ENCODE measurements at regions not wholly inside any gene's neighbourhood (a gene's known extent, or its start where the extent isn't known, plus 50 kb on each side); places are given as distances from the start of the nearest gene placed in this dataset.

DNA sequence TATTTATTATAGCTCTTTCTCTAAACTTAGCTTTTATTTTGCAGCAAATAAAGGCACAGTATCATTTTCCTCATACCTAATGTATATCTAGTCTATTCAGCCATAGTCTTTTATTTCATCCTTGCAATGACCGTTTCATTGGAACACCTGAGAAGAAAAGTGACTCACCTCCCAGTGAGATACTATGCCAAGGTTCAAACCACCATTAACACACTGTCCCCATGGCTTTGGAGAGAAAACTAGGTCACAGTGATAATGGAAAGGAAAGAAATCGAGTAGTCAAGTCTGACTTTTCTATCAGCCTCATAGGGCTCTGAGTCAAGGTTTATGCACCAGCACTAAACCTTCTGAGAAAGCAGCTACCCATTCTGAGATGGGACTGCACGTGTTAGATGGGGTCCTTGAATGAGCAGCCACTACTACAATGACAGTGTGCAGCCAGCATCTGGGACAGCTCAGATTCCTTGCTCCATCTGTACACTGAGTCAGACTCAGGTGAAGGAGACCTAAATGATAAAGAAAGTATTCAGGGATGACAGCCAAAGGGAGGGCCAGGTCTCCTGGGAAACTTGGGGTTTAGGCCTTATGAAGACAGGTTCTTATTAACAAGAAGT is 971.1 kb upstream of the ACVR2A start:
- TF ChIP-seq, protein P1, sequence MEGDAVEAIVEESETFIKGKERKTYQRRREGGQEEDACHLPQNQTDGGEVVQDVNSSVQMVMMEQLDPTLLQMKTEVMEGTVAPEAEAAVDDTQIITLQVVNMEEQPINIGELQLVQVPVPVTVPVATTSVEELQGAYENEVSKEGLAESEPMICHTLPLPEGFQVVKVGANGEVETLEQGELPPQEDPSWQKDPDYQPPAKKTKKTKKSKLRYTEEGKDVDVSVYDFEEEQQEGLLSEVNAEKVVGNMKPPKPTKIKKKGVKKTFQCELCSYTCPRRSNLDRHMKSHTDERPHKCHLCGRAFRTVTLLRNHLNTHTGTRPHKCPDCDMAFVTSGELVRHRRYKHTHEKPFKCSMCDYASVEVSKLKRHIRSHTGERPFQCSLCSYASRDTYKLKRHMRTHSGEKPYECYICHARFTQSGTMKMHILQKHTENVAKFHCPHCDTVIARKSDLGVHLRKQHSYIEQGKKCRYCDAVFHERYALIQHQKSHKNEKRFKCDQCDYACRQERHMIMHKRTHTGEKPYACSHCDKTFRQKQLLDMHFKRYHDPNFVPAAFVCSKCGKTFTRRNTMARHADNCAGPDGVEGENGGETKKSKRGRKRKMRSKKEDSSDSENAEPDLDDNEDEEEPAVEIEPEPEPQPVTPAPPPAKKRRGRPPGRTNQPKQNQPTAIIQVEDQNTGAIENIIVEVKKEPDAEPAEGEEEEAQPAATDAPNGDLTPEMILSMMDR (conservative IDR thresholded peaks at IDR 0.05): no peak
- TF ChIP-seq EZH2 (IDR thresholded peaks at IDR 0.05; ENCODE audit: low read depth): no peak
